Muscle layer of colon (tissue), 2 donors: ENCODE measurements at regions not wholly inside any gene's neighbourhood (a gene's known extent, or its start where the extent isn't known, plus 50 kb on each side); places are given as distances from the start of the nearest gene placed in this dataset.

Source experiments
- H3K27ac ChIP-seq: one replicate; pipeline ENCODE4 v1.7.0; 2013; ENCODE audit warnings: low read depth, mild to moderate bottlenecking, low read length, moderate library complexity
- H3K27me3 ChIP-seq, 2 donors: one replicate each; pipeline ENCODE4 v1.7.0; 2013; ENCODE audit warnings: low read length in 2 of 2, mild to moderate bottlenecking in 2 of 2; ENCODE audit not compliant: insufficient read depth in 2 of 2, control insufficient read depth in 1 of 2
- H3K36me3 ChIP-seq: one replicate; pipeline ENCODE4 v1.7.0; 2013; ENCODE audit warnings: mild to moderate bottlenecking, low read length; ENCODE audit not compliant: insufficient read depth
- H3K4me1 ChIP-seq: one replicate; pipeline ENCODE4 v1.7.0; 2013; ENCODE audit warnings: mild to moderate bottlenecking, low read length; ENCODE audit not compliant: insufficient read depth
- H3K4me3 ChIP-seq, 2 donors: one replicate each; pipeline ENCODE4 v1.7.0; 2013; ENCODE audit warnings: low read length in 2 of 2, low read depth in 1 of 2, mild to moderate bottlenecking in 1 of 2, moderate library complexity in 1 of 2
- H3K9ac ChIP-seq: one replicate; pipeline ENCODE4 v1.7.0; 2013; ENCODE audit warnings: low read length
- H3K9me3 ChIP-seq: one replicate; pipeline ENCODE4 v1.7.0; 2013; ENCODE audit warnings: mild to moderate bottlenecking, low read length
- donor health status: abdominal sarcoma.
- donor health status: Adenocarcinoma of cecum.

DNA sequence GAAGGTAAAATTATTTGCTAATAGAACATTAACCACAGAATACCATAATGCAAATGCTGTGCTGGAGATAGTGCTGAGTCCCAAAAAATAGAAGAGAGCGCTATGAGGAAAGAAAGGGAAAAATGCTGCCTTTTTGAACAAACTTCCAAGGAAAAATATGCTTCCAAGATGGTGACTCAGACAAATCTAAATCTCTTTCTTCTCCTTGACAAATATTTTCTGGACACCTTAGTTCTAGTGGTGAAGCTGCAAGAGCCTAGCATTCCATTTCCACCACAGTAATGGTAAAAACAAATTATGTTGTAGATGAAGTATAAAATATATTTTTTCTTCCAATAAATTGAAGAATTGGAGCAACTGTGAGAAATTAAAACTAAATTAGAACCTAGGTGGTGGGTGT, 155.6 kb upstream of the TBX18 start:
- Histone ChIP-seq H3K9me3 (no peaks in the 10 kb centered on the region), H3K4me1 (no peaks in the 10 kb centered on the region)

DNA sequence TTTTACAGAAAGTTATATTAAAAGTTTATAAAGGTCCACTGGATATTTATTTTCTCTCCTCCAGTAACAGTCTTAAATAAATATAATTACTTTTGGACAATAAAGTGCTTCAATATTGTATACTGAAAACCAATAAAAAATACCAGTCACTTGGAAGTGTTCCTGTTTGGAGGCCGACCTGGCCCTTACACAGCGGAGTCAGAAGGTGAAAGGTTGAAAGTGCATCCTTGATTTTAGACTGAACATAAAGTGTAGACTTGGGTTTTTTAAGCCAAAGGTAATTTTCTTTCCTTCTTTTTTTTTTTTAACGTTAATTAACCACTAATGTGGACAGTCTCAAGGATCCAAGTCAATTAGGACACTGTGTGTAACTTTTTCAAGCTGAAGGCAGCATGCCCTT, 152.3 kb upstream of the TBX18 start:
- H3K27me3 ChIP-seq, result no peaks in the 10 kb centered on the region
- no peak overlapping the region for H3K27ac ChIP-seq
- H3K36me3 ChIP-seq, result no peaks in the 10 kb centered on the region
- H3K9me3 ChIP-seq, result no peaks in the 10 kb centered on the region
- H3K4me3 ChIP-seq, result no peak overlapping the region
- no peak overlapping the region for H3K9ac ChIP-seq
- H3K4me1 ChIP-seq, result no peaks in the 10 kb centered on the region

More for the DNA sequence above, 155.6 kb upstream of the TBX18 start:
- Histone ChIP-seq H3K36me3 (no peaks in the 10 kb centered on the region), H3K4me3 (no peak overlapping the region), H3K27ac (no peak overlapping the region), H3K9ac (no peak overlapping the region), H3K27me3 (no peaks in the 10 kb centered on the region)

- H3K9ac ChIP-seq, result no peak overlapping the region
- H3K9me3 ChIP-seq, result no peaks in the 10 kb centered on the region
- no peaks in the 10 kb centered on the region for H3K4me1 ChIP-seq
- no peaks in the 10 kb centered on the region for H3K36me3 ChIP-seq
- H3K4me3 ChIP-seq, result no peak overlapping the region
- no peaks in the 10 kb centered on the region for H3K27me3 ChIP-seq
- H3K27ac ChIP-seq, result no peak overlapping the region
Observed at GRCh38 chr6:84912472-84913322, 148.3 kb upstream of the TBX18 start.

- H3K4me1 ChIP-seq, result no peaks in the 10 kb centered on the region
- H3K27me3 ChIP-seq, result no peaks in the 10 kb centered on the region
- no peak overlapping the region for H3K27ac ChIP-seq
Observed at GRCh38 chr6:84910906-84911607, 146.7 kb upstream of the TBX18 start.

GRCh38 chr6:84908304-84908904, 144.0 kb upstream of the TBX18 start:
- no peak overlapping the region for H3K27ac ChIP-seq
- no peaks in the 10 kb centered on the region for H3K36me3 ChIP-seq
- no peak overlapping the region for H3K4me3 ChIP-seq
- H3K9me3 ChIP-seq, result no peaks in the 10 kb centered on the region
- H3K27me3 ChIP-seq, result no peaks in the 10 kb centered on the region
- no peak overlapping the region for H3K9ac ChIP-seq
- no peaks in the 10 kb centered on the region for H3K4me1 ChIP-seq

More at GRCh38 chr6:84910906-84911607, 146.7 kb upstream of the TBX18 start:
- Histone ChIP-seq H3K9me3 (no peaks in the 10 kb centered on the region), H3K4me3 (no peak overlapping the region), H3K36me3 (no peaks in the 10 kb centered on the region), H3K9ac (no peak overlapping the region)

DNA sequence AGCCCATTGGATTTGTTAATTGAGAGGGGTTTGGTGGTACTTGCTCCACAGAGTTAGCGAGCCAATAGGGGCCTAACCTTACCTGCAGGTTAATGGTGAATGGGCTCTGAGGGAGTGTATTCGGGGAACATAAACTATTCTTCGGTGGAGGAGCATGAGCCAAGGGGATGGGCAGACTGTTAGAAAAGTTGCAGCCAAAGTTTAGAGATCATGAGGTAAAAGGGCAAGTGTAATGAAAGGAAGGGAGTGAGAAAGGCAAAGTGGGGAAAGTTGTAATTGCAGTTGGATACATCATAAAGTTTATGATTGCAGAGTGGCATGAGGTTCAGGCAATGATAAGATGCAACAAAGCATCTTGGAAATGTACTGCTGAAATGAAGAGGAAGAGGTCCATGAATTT, 142.1 kb upstream of the TBX18 start:
- no peaks in the 10 kb centered on the region for H3K9me3 ChIP-seq
- H3K27ac ChIP-seq, result no peak overlapping the region
- no peak overlapping the region for H3K4me3 ChIP-seq
- no peaks in the 10 kb centered on the region for H3K36me3 ChIP-seq
- H3K27me3 ChIP-seq, result no peaks in the 10 kb centered on the region
- no peaks in the 10 kb centered on the region for H3K4me1 ChIP-seq
- no peak overlapping the region for H3K9ac ChIP-seq

- H3K4me1 ChIP-seq, result no peaks in the 10 kb centered on the region
- H3K4me3 ChIP-seq, result no peak overlapping the region
- H3K9ac ChIP-seq, result no peak overlapping the region
- H3K27ac ChIP-seq, result no peak overlapping the region
- no peaks in the 10 kb centered on the region for H3K9me3 ChIP-seq
- H3K36me3 ChIP-seq, result no peaks in the 10 kb centered on the region
- no peaks in the 10 kb centered on the region for H3K27me3 ChIP-seq
Observed at GRCh38 chr6:84905823-84906222, 141.4 kb upstream of the TBX18 start.

- Histone ChIP-seq H3K27me3 (no peaks in the 10 kb centered on the region), H3K9ac (no peak overlapping the region), H3K4me1 (no peaks in the 10 kb centered on the region), H3K36me3 (no peaks in the 10 kb centered on the region), H3K27ac (no peak overlapping the region), H3K4me3 (no peak overlapping the region), H3K9me3 (no peaks in the 10 kb centered on the region)
Observed at GRCh38 chr6:84902354-84902928, 138.0 kb upstream of the TBX18 start.

DNA sequence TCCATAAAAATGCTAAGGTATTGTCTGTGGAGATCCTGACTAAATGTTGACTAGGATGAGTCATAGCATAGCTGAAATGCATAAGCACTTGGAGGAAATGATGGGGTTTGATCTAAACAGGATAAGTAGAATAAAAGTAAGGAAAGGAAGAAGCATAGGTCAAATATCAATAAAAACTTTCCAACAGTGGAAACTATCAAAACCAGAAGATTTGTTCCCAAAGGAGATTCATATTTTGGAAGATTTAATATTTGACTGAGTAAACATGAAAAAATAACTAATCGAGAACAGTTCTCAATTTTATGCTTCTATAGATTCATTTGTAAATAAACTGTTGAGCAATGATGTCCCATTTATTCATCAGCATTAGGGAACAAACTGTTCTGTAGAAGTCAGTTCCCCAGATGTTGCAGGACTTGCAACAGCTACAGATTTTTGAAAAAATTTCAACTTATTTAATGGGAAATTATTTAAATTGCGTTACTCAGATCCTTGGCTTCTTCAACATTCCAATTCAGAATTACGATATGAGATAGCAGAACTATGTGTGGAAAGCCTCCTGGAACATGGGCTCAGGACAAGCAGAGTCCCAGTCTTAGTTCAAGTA, 133.7 kb upstream of the TBX18 start:
- Histone ChIP-seq H3K4me1 (no peaks in the 10 kb centered on the region), H3K9me3 (no peaks in the 10 kb centered on the region), H3K27ac (no peak overlapping the region), H3K27me3 (no peaks in the 10 kb centered on the region), H3K4me3 (no peak overlapping the region), H3K36me3 (no peaks in the 10 kb centered on the region), H3K9ac (no peak overlapping the region)

- H3K36me3 ChIP-seq, result no peaks in the 10 kb centered on the region
- H3K4me3 ChIP-seq, result no peak overlapping the region
- H3K27ac ChIP-seq, result no peak overlapping the region
- no peaks in the 10 kb centered on the region for H3K4me1 ChIP-seq
- H3K9me3 ChIP-seq, result no peaks in the 10 kb centered on the region
- no peaks in the 10 kb centered on the region for H3K27me3 ChIP-seq
- no peak overlapping the region for H3K9ac ChIP-seq
Observed at GRCh38 chr6:84897011-84897410, 132.6 kb upstream of the TBX18 start.

DNA sequence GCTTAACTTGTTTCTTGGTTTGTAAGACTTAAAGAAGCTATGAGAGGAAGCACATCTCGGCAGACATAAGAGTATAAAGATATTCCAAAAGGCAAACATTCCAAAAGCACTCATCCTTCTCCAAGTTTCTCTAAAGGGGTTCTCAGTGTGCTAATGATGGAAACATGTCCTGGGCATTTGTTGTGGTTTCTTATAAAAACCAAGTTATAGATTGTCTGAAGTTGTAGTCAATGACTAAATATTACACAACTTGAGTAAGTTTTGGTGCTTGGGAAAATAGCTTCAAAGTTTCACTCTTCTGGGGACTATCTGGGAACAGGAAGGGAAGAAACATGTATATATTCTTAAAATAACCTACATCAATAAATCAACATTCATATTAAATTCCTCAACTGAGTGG, 128.3 kb upstream of the TBX18 start:
- no peak overlapping the region for H3K27ac ChIP-seq
- H3K4me1 ChIP-seq, result no peaks in the 10 kb centered on the region
- no peak overlapping the region for H3K4me3 ChIP-seq
- no peak overlapping the region for H3K9ac ChIP-seq
- H3K9me3 ChIP-seq, result no peaks in the 10 kb centered on the region
- H3K27me3 ChIP-seq, result no peaks in the 10 kb centered on the region
- no peaks in the 10 kb centered on the region for H3K36me3 ChIP-seq
